GM21515 (cell line): ENCODE measurements at regions not wholly inside any gene's neighbourhood (a gene's known extent, or its start where the extent isn't known, plus 50 kb on each side); places are given as distances from the start of the nearest gene placed in this dataset.

Experiments
- ATAC-seq: cut with Tn5 transposase; IDR thresholded peaks from one replicate; pipeline ENCODE4 v1.9.1; 2021; ENCODE audit not compliant: unreplicated experiment

GRCh38 chr17:77376795-77377709, 236.3 kb downstream of the SEC14L1 start:
- no peak for ATAC-seq

GRCh38 chr17:77377710-77378235, 237.0 kb downstream of the SEC14L1 start:
- no peak for ATAC-seq

GRCh38 chr17:77378318-77379064, 237.7 kb downstream of the SEC14L1 start:
- ATAC-seq: no peak

GRCh38 chr17:77379065-77379428, 238.3 kb downstream of the SEC14L1 start:
- no peak for ATAC-seq

- ATAC-seq: no peak
Measured at GRCh38 chr17:77379832-77380231, 239.1 kb downstream of the SEC14L1 start.

- no peak for ATAC-seq
Measured at GRCh38 chr17:77380395-77381184, 239.8 kb downstream of the SEC14L1 start.

GRCh38 chr17:77381185-77381700, 240.5 kb downstream of the SEC14L1 start:
- no peak for ATAC-seq

- ATAC-seq: no peak
Measured at GRCh38 chr17:77381731-77382130, 241.0 kb downstream of the SEC14L1 start.

- no peak for ATAC-seq
Measured at GRCh38 chr17:77382356-77382911, 241.7 kb downstream of the SEC14L1 start.

- ATAC-seq: no peak
Measured at GRCh38 chr17:77382966-77383612, 242.3 kb downstream of the SEC14L1 start.

GRCh38 chr17:77383613-77384608, 243.1 kb downstream of the SEC14L1 start:
- no peak for ATAC-seq

- no peak for ATAC-seq
Measured at GRCh38 chr17:77385750-77386501, 245.2 kb downstream of the SEC14L1 start.

GRCh38 chr17:77386502-77387192, 245.9 kb downstream of the SEC14L1 start:
- ATAC-seq: no peak

GRCh38 chr17:77387891-77388290, 247.1 kb downstream of the SEC14L1 start:
- no peak for ATAC-seq

GRCh38 chr17:77388384-77389306, 247.9 kb downstream of the SEC14L1 start:
- ATAC-seq: no peak

- ATAC-seq: no peak
Measured at GRCh38 chr17:77390870-77391269, 250.1 kb downstream of the SEC14L1 start.
